ENCODE measurements at regions not wholly inside any gene's neighbourhood (a gene's known extent, or its start where the extent isn't known, plus 50 kb on each side); places are given as distances from the start of the nearest gene placed in this dataset.
"Not testable (repeated sequence)": the region's sequence is repeated elsewhere in the genome, so short reads cannot be mapped to it uniquely, and the experiment has no call there.

DNA sequence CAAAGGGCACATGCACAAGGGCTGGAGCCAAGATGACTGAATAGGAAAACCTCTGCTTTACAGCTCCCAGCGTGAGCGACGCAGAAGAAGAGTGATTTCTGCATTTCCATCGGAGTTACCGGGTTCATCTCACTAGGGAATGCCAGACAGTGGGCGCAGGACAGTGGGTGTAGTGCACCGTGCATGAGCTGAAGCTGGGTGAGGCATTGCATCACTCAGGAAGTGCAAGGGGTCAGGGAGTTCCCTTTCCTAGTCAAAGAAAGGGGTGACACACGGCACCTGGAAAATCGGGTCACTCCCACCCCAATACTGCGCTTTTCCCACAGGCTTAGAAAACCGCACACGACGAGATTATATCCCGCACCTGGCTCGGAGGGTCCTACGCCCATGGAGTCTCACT lies 64.5 kb upstream of the HTR1E start:
- not testable (repeated sequence) for H3K27me3 ChIP-seq (ENCODE audit: control insufficient read depth, insufficient read depth, low read length); H3K27ac ChIP-seq (ENCODE audit: low read length); H3K36me3 ChIP-seq (ENCODE audit: control insufficient read depth, insufficient read depth, low read length); H3K4me1 ChIP-seq (ENCODE audit: control insufficient read depth, insufficient read depth, low read length); H3K4me3 ChIP-seq (ENCODE audit: low read length); DNase-seq
- WGBS (ENCODE audit: insufficient coverage) = 93% methylated on average over 13 of the region's 16 CpGs
- H3K9me3 ChIP-seq (replicated peaks; ENCODE audit: control insufficient read depth, low read depth, low read length) = peaks cover 16% of the 10 kb centered on the region

DNA sequence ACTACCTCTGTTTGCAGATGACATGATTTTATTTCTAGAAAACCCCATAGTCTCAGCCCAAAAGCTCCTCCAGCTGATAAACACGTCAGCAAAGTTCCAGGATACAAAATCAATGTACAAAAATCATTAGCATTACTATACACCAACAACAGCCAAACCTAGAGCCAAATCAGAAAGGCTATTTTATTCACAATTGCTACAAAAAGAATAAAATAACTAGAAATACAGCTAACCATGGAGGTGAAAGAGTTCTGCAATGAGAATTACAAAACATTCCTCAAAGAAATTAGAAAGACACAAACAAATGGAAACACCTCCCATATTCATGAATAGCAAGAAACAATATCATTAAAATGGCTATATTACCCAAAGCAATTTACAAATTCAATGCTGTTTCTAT lies 65.6 kb upstream of the HTR1E start:
- no peaks in the 10 kb centered on the region for H3K4me1 ChIP-seq (ENCODE audit: control insufficient read depth, insufficient read depth, low read length)
- no peaks in the 10 kb centered on the region for H3K36me3 ChIP-seq (ENCODE audit: control insufficient read depth, insufficient read depth, low read length)
- no peaks in the 10 kb centered on the region for H3K27me3 ChIP-seq (ENCODE audit: control insufficient read depth, insufficient read depth, low read length)
- H3K4me3 ChIP-seq (ENCODE audit: low read length) = no peak overlapping the region
- H3K27ac ChIP-seq (ENCODE audit: low read length) = no peak overlapping the region
- DNase-seq = no peak
- H3K9me3 ChIP-seq (replicated peaks; ENCODE audit: control insufficient read depth, low read depth, low read length) = peaks cover 24% of the 10 kb centered on the region
- no CpG with 5 or more reads among the region's 1 CpG for WGBS (ENCODE audit: insufficient coverage)

GRCh38 chr6:86869500-86869899 lies 67.8 kb upstream of the HTR1E start:
- Histone ChIP-seq H3K36me3 (ENCODE audit: control insufficient read depth, insufficient read depth, low read length) (no peaks in the 10 kb centered on the region), H3K4me1 (ENCODE audit: control insufficient read depth, insufficient read depth, low read length) (no peaks in the 10 kb centered on the region), H3K4me3 (ENCODE audit: low read length) (no peak overlapping the region), H3K27ac (ENCODE audit: low read length) (no peak overlapping the region), H3K27me3 (ENCODE audit: control insufficient read depth, insufficient read depth, low read length) (no peaks in the 10 kb centered on the region), H3K9me3 (replicated peaks; ENCODE audit: control insufficient read depth, low read depth, low read length) (peaks cover 24% of the 10 kb centered on the region)
- WGBS (ENCODE audit: insufficient coverage) = no CpG with 5 or more reads among the region's 1 CpG
- DNase-seq = no peak

DNA sequence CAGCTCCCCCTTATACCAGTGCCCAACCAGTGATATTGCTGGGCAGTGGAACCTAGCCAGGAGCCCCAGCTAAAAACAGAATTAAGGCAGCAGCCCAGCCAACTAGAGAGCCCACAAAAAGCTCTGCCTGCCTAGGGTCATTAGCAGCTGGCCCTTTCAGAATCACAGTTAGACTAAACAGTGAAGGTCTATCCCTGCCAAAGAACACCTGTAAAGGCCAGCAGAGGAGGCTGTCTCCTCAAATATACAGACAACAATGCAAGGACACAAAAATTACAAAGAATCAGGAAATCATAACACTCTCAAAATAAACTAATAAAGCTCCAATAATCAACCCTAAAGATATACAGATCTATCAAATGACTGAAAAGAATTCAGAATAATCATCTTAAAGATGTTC lies 77.8 kb upstream of the HTR1E start:
- Histone ChIP-seq H3K27ac (ENCODE audit: low read length) (no peak overlapping the region), H3K4me3 (ENCODE audit: low read length) (no peak overlapping the region), H3K4me1 (ENCODE audit: control insufficient read depth, insufficient read depth, low read length) (no peaks in the 10 kb centered on the region), H3K9me3 (replicated peaks; ENCODE audit: control insufficient read depth, low read depth, low read length) (no peaks in the 10 kb centered on the region), H3K27me3 (ENCODE audit: control insufficient read depth, insufficient read depth, low read length) (no peaks in the 10 kb centered on the region), H3K36me3 (ENCODE audit: control insufficient read depth, insufficient read depth, low read length) (no peaks in the 10 kb centered on the region)
- no peak for DNase-seq

DNA sequence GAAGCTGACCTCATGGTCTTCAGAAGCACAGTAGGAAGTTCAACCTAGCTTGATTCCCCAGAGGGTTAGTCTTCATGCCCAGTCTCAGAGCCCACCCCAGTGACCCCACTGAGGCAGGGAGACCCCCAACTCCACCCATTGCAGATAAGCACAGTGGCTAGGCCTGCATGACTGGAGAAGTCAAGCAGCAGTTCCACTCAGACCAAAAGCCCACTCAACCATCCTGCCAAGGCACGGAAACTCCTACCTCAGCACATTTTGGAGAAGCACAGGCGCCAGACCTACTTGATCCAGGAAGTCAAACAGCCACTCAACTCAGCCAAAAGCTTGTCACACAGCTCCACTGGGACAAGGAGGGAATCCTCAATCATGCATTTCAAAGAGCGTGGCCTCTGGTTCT lies 78.4 kb upstream of the HTR1E start:
- Histone ChIP-seq H3K27me3 (ENCODE audit: control insufficient read depth, insufficient read depth, low read length) (no peaks in the 10 kb centered on the region), H3K27ac (ENCODE audit: low read length) (no peak overlapping the region), H3K36me3 (ENCODE audit: control insufficient read depth, insufficient read depth, low read length) (no peaks in the 10 kb centered on the region), H3K4me1 (ENCODE audit: control insufficient read depth, insufficient read depth, low read length) (no peaks in the 10 kb centered on the region), H3K9me3 (replicated peaks; ENCODE audit: control insufficient read depth, low read depth, low read length) (no peaks in the 10 kb centered on the region), H3K4me3 (ENCODE audit: low read length) (no peak overlapping the region)
- 91% methylated on average over 3 of the region's 3 CpGs for WGBS (ENCODE audit: insufficient coverage)
- no peak for DNase-seq

GRCh38 chr6:86857783-86858182 lies 79.5 kb upstream of the HTR1E start:
- Histone ChIP-seq H3K9me3 (replicated peaks; ENCODE audit: control insufficient read depth, low read depth, low read length) (no peaks in the 10 kb centered on the region), H3K27me3 (ENCODE audit: control insufficient read depth, insufficient read depth, low read length) (no peaks in the 10 kb centered on the region), H3K36me3 (ENCODE audit: control insufficient read depth, insufficient read depth, low read length) (no peaks in the 10 kb centered on the region), H3K27ac (ENCODE audit: low read length) (no peak overlapping the region), H3K4me1 (ENCODE audit: control insufficient read depth, insufficient read depth, low read length) (no peaks in the 10 kb centered on the region), H3K4me3 (ENCODE audit: low read length) (no peak overlapping the region)
- 44% methylated on average over 1 of the region's 2 CpGs for WGBS (ENCODE audit: insufficient coverage)
- no peak for DNase-seq

DNA sequence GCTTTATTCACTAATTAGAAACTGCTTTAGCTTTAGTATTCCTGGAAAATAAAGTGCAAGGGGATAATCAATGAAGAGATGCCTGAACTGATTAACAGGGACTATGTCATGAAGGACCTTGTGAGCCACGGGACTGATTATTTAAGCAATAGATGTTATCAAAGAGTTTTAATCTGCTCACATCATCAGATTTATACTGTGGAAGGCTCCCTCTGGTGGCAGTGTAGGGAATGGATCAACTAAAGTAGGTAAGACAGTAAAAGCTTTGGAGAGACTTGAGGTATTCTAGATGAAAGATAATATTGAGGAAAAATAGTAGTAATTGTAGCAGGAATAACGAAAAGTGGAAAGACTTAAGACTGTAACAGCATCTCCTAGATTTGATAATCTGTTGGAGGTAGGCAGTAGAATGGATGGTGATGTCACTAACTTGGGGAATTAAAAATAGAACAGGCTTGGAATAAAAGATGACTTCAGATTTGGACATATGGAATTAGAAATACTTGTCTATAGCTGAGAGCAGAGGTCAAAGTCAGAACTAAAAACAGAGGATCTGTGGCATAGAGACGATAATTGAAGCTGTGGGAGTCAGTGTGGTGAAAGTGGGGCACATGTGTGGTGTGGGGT lies 80.3 kb upstream of the HTR1E start:
- Histone ChIP-seq H3K27me3 (ENCODE audit: control insufficient read depth, insufficient read depth, low read length) (no peaks in the 10 kb centered on the region), H3K27ac (ENCODE audit: low read length) (no peak overlapping the region), H3K9me3 (replicated peaks; ENCODE audit: control insufficient read depth, low read depth, low read length) (no peaks in the 10 kb centered on the region), H3K36me3 (ENCODE audit: control insufficient read depth, insufficient read depth, low read length) (no peaks in the 10 kb centered on the region), H3K4me1 (ENCODE audit: control insufficient read depth, insufficient read depth, low read length) (no peaks in the 10 kb centered on the region), H3K4me3 (ENCODE audit: low read length) (no peak overlapping the region)
- no peak for DNase-seq
- 56% methylated on average over 2 of the region's 3 CpGs for WGBS (ENCODE audit: insufficient coverage)

GRCh38 chr6:86856379-86856778 lies 80.9 kb upstream of the HTR1E start:
- H3K36me3 ChIP-seq (ENCODE audit: control insufficient read depth, insufficient read depth, low read length) = no peaks in the 10 kb centered on the region

GRCh38 chr6:86848986-86849385 lies 88.3 kb upstream of the HTR1E start:
- Histone ChIP-seq H3K36me3 (ENCODE audit: control insufficient read depth, insufficient read depth, low read length) (no peaks in the 10 kb centered on the region), H3K4me3 (ENCODE audit: low read length) (no peak overlapping the region), H3K4me1 (ENCODE audit: control insufficient read depth, insufficient read depth, low read length) (no peaks in the 10 kb centered on the region), H3K9me3 (replicated peaks; ENCODE audit: control insufficient read depth, low read depth, low read length) (no peaks in the 10 kb centered on the region), H3K27me3 (ENCODE audit: control insufficient read depth, insufficient read depth, low read length) (no peaks in the 10 kb centered on the region), H3K27ac (ENCODE audit: low read length) (no peak overlapping the region)
- no peak for DNase-seq

More at GRCh38 chr6:86856379-86856778, 80.9 kb upstream of the HTR1E start:
- Histone ChIP-seq H3K27me3 (ENCODE audit: control insufficient read depth, insufficient read depth, low read length) (no peaks in the 10 kb centered on the region), H3K4me1 (ENCODE audit: control insufficient read depth, insufficient read depth, low read length) (no peaks in the 10 kb centered on the region), H3K27ac (ENCODE audit: low read length) (no peak overlapping the region), H3K9me3 (replicated peaks; ENCODE audit: control insufficient read depth, low read depth, low read length) (no peaks in the 10 kb centered on the region), H3K4me3 (ENCODE audit: low read length) (no peak overlapping the region)
- no peak for DNase-seq

GRCh38 chr6:86832686-86833085 lies 104.6 kb upstream of the HTR1E start:
- no peak for DNase-seq
- Histone ChIP-seq H3K27me3 (ENCODE audit: control insufficient read depth, insufficient read depth, low read length) (no peaks in the 10 kb centered on the region), H3K4me1 (ENCODE audit: control insufficient read depth, insufficient read depth, low read length) (no peaks in the 10 kb centered on the region), H3K9me3 (replicated peaks; ENCODE audit: control insufficient read depth, low read depth, low read length) (no peaks in the 10 kb centered on the region), H3K27ac (ENCODE audit: low read length) (no peak overlapping the region), H3K36me3 (ENCODE audit: control insufficient read depth, insufficient read depth, low read length) (no peaks in the 10 kb centered on the region), H3K4me3 (ENCODE audit: low read length) (no peak overlapping the region)

- no peak overlapping the region for H3K4me3 ChIP-seq (ENCODE audit: low read length)
- no peak for DNase-seq
- H3K27me3 ChIP-seq (ENCODE audit: control insufficient read depth, insufficient read depth, low read length) = no peaks in the 10 kb centered on the region
- no CpG with 5 or more reads among the region's 3 CpGs for WGBS (ENCODE audit: insufficient coverage)
- H3K36me3 ChIP-seq (ENCODE audit: control insufficient read depth, insufficient read depth, low read length) = no peaks in the 10 kb centered on the region
- H3K27ac ChIP-seq (ENCODE audit: low read length) = no peak overlapping the region
- no peaks in the 10 kb centered on the region for H3K4me1 ChIP-seq (ENCODE audit: control insufficient read depth, insufficient read depth, low read length)
- H3K9me3 ChIP-seq (replicated peaks; ENCODE audit: control insufficient read depth, low read depth, low read length) = no peaks in the 10 kb centered on the region
Observed at GRCh38 chr6:86825436-86825835, 111.9 kb upstream of the HTR1E start.
